ENCODE measurements at regions not wholly inside any gene's neighbourhood (a gene's known extent, or its start where the extent isn't known, plus 50 kb on each side); places are given as distances from the start of the nearest gene placed in this dataset.

DNA sequence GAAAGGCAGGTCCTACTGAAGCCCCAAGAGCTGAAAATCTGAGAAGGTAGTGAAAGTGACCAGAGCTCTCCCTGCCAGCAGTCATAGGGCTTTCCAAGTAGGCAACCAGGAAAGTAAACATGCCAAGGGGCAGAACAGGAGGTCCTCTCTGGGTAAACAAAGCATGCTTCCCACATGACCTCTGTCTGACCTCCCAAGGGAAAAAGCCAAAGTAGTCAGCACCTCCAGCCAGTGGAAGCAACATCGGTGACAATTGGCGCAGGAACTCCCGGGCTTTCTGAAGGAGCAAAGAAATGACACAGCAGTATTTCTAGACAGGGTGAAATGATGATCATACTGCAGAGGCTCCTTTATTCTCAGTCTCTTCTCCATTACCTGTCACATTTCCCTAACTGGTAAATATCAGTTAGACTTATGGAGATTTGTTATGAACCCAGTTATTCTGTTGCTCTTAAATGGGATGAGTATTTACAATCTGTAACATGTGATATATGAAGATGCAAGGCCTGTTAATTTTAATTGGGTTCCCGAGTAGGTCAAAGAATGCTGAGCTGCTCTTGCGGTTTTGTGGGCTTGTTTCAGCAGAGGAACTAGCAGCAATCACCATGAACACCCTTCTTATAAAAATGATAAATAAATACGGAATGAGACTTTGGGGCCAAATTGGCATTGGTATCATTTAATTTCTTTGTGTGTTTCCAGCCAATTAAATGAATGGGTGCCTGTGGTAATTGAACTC lies 321.0 kb downstream of the RND3 start:
- Histone ChIP-seq H3K9ac (ENCODE audit: low read length) (no peak overlapping the region), H3K4me3 (ENCODE audit: low read length) (no peak overlapping the region), H3K27me3 (ENCODE audit: low read depth, low read length) (peaks cover 64% of the 10 kb centered on the region), H2AFZ (ENCODE audit: low read depth, low read length) (no peak overlapping the region), H3K4me1 (ENCODE audit: low read length) (peaks cover 9% of the 10 kb centered on the region), H3K27ac (ENCODE audit: low read length) (no peak overlapping the region), H3K9me3 (ENCODE audit: insufficient read depth, low read length) (no peaks in the 10 kb centered on the region), H3K36me3 (replicated peaks; ENCODE audit: low read depth, low read length) (no peaks in the 10 kb centered on the region), H4K20me1 (ENCODE audit: insufficient read depth, low read length) (peaks cover 7% of the 10 kb centered on the region; the same call in 1 of the 2 replicates), H3K4me2 (ENCODE audit: low read length) (no peak overlapping the region), H3K79me2 (ENCODE audit: low read length) (no peaks in the 10 kb centered on the region)
- TF ChIP-seq, protein P1, sequence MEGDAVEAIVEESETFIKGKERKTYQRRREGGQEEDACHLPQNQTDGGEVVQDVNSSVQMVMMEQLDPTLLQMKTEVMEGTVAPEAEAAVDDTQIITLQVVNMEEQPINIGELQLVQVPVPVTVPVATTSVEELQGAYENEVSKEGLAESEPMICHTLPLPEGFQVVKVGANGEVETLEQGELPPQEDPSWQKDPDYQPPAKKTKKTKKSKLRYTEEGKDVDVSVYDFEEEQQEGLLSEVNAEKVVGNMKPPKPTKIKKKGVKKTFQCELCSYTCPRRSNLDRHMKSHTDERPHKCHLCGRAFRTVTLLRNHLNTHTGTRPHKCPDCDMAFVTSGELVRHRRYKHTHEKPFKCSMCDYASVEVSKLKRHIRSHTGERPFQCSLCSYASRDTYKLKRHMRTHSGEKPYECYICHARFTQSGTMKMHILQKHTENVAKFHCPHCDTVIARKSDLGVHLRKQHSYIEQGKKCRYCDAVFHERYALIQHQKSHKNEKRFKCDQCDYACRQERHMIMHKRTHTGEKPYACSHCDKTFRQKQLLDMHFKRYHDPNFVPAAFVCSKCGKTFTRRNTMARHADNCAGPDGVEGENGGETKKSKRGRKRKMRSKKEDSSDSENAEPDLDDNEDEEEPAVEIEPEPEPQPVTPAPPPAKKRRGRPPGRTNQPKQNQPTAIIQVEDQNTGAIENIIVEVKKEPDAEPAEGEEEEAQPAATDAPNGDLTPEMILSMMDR (IDR thresholded peaks at IDR 0.05; ENCODE audit: low read depth, low read length): no peak
- TF ChIP-seq EZH2phosphoT487 (IDR thresholded peaks at IDR 0.05; ENCODE audit: low read depth): no peak

DNA sequence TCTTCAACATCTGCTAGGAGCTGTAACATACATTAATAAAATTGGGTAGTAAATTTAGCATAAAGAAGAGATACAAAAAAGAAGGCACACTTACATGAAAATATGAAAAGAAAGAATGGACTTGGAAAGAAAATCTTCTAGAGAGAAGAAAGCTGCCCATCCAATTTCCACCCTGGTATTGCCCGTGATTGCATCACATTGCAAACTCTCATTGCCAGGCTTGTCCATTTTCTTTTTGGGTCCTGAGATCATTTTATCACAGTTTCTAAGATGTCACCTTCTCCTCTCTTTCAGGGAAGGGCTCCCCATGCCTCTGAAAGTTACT lies 321.5 kb downstream of the RND3 start:
- Histone ChIP-seq H3K27ac (ENCODE audit: low read length) (no peak overlapping the region), H3K27me3 (ENCODE audit: low read depth, low read length) (peaks cover 64% of the 10 kb centered on the region), H4K20me1 (ENCODE audit: insufficient read depth, low read length) (peaks cover 7% of the 10 kb centered on the region; the same call in 1 of the 2 replicates), H3K9me3 (ENCODE audit: insufficient read depth, low read length) (no peaks in the 10 kb centered on the region), H3K36me3 (replicated peaks; ENCODE audit: low read depth, low read length) (no peaks in the 10 kb centered on the region), H3K9ac (ENCODE audit: low read length) (no peak overlapping the region), H3K4me3 (ENCODE audit: low read length) (no peak overlapping the region), H3K4me2 (ENCODE audit: low read length) (no peak overlapping the region), H2AFZ (ENCODE audit: low read depth, low read length) (no peak overlapping the region), H3K79me2 (ENCODE audit: low read length) (no peaks in the 10 kb centered on the region), H3K4me1 (ENCODE audit: low read length) (peaks cover 9% of the 10 kb centered on the region)
- no peak for TF ChIP-seq EZH2phosphoT487 (IDR thresholded peaks at IDR 0.05; ENCODE audit: low read depth)
- TF ChIP-seq, protein P1 (IDR thresholded peaks at IDR 0.05; ENCODE audit: low read depth, low read length): no peak

DNA sequence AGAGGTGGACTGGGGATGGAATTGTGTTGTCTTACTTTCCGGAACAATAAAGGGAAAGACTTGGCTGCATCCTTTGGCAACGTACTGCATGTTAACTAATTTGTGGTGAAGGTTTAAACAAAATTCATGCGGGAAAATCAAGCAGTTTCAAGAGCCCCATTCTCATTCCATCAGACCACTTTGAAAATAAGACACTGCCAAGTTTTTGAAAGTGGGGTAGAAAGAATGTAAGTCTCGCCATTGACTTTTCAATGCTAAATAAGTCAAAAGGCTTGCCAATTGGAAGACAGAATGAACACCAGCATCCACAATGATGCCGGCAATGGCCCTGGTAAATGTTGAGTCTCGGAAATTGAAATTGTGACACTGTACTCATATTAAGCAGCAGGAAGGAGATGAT lies 322.0 kb downstream of the RND3 start:
- Histone ChIP-seq H2AFZ (ENCODE audit: low read depth, low read length) (no peak overlapping the region), H3K36me3 (replicated peaks; ENCODE audit: low read depth, low read length) (no peaks in the 10 kb centered on the region), H3K9me3 (ENCODE audit: insufficient read depth, low read length) (no peaks in the 10 kb centered on the region), H3K79me2 (ENCODE audit: low read length) (no peaks in the 10 kb centered on the region), H3K4me1 (ENCODE audit: low read length) (peaks cover 9% of the 10 kb centered on the region), H4K20me1 (ENCODE audit: insufficient read depth, low read length) (peaks cover 7% of the 10 kb centered on the region; the same call in 1 of the 2 replicates), H3K9ac (ENCODE audit: low read length) (no peak overlapping the region), H3K4me2 (ENCODE audit: low read length) (no peak overlapping the region), H3K4me3 (ENCODE audit: low read length) (no peak overlapping the region), H3K27ac (ENCODE audit: low read length) (no peak overlapping the region), H3K27me3 (ENCODE audit: low read depth, low read length) (peaks cover 64% of the 10 kb centered on the region)
- TF ChIP-seq, protein P1 (IDR thresholded peaks at IDR 0.05; ENCODE audit: low read depth, low read length): no peak
- TF ChIP-seq EZH2phosphoT487 (IDR thresholded peaks at IDR 0.05; ENCODE audit: low read depth): no peak

DNA sequence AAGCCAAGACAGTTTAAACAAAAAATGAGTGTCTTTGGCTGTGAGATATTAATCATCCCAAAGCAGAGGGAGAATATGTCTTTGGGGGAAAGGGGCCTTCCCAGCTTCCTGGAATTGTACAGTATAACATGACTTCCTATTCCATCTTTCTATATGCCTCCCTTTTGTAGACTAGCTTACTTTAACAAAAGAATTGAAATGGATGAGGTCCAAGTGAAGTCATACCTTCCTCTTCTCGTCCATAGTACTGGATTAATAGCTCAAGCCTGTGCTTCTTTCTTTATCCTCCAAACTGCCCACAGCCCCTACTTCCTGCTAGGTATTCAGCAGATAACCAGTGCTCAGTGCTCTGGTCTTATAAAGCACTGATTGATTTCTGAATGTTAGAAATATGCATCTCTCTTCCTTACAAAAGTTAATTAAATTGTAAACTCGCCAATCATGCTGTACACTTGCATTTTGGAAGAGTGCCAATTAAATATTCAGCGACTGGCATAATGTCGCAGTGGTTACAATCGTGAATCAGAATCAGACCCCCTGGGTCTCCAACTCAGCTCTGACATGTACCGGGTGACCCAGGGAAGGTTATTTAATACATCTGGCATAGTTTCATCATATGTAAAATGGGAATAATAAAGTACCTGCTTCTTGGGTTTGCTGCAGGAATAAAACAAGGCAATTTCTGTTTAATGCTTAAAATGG lies 325.1 kb downstream of the RND3 start:
- Histone ChIP-seq H3K36me3 (replicated peaks; ENCODE audit: low read depth, low read length) (no peaks in the 10 kb centered on the region), H4K20me1 (ENCODE audit: insufficient read depth, low read length) (peaks cover 7% of the 10 kb centered on the region; the same call in 1 of the 2 replicates), H3K4me3 (ENCODE audit: low read length) (no peak overlapping the region), H2AFZ (ENCODE audit: low read depth, low read length) (no peak overlapping the region), H3K9me3 (ENCODE audit: insufficient read depth, low read length) (no peaks in the 10 kb centered on the region), H3K4me1 (ENCODE audit: low read length) (peaks cover 1% of the 10 kb centered on the region), H3K4me2 (ENCODE audit: low read length) (no peak overlapping the region), H3K79me2 (ENCODE audit: low read length) (no peaks in the 10 kb centered on the region), H3K9ac (ENCODE audit: low read length) (no peak overlapping the region), H3K27ac (ENCODE audit: low read length) (no peak overlapping the region), H3K27me3 (ENCODE audit: low read depth, low read length) (peaks cover 51% of the 10 kb centered on the region)
- no peak for TF ChIP-seq EZH2phosphoT487 (IDR thresholded peaks at IDR 0.05; ENCODE audit: low read depth)
- TF ChIP-seq, protein P1 (IDR thresholded peaks at IDR 0.05; ENCODE audit: low read depth, low read length): no peak
